HEK293T (cell line): ENCODE measurements at regions not wholly inside any gene's neighbourhood (a gene's known extent, or its start where the extent isn't known, plus 50 kb on each side); places are given as distances from the start of the nearest gene placed in this dataset.

Experiments
- CTCF ChIA-PET: fragments of 350-600 bp; formaldehyde crosslinking; extraction: SDS; loops from one replicate; lab custom pipeline; 2021; ENCODE audit warnings: antibody characterized with exemption, inconsistent platforms; lab: Yijun Ruan, JAX
- POLR2A ChIA-PET: fragments of 350-600 bp; formaldehyde crosslinking; extraction: SDS; loops from one replicate; lab custom pipeline; 2020; ENCODE audit warnings: antibody characterized with exemption, inconsistent platforms; lab: Yijun Ruan, JAX
- DNase-seq: peaks from one replicate; pipeline ENCODE4 v3.0.0; 2012; ENCODE audit warnings: mixed read lengths; ENCODE audit errors: extremely low spot score
- ARNT ChIP-seq: fragments of 450-650 bp; IDR thresholded peaks from 2 replicates; pipeline ENCODE4 v1.6.1; 2017; ENCODE audit warnings: mild to moderate bottlenecking
- BHLHE40 ChIP-seq: fragments of 450-650 bp; IDR thresholded peaks from 2 replicates; pipeline ENCODE4 v1.6.1; 2016; ENCODE audit warnings: mild to moderate bottlenecking, moderate library complexity, borderline replicate concordance
- CTBP1 ChIP-seq: fragments of 450-650 bp; IDR thresholded peaks from 2 replicates; pipeline ENCODE4 v1.6.1; 2016; ENCODE audit warnings: borderline replicate concordance
- ELF4 ChIP-seq: fragments of 450-650 bp; IDR thresholded peaks from 2 replicates; pipeline ENCODE4 v1.6.1; 2017; ENCODE audit warnings: antibody characterized with exemption
- FOXA1 ChIP-seq: fragments of 450-650 bp; IDR thresholded peaks from 2 replicates; pipeline ENCODE4 v1.6.1; 2016; ENCODE audit warnings: mild to moderate bottlenecking
- FOXK2 ChIP-seq: fragments of 450-650 bp; IDR thresholded peaks from 2 replicates; pipeline ENCODE4 v1.6.1; 2016; ENCODE audit warnings: mild to moderate bottlenecking
- FOXM1 ChIP-seq: fragments of 450-650 bp; IDR thresholded peaks from 2 replicates; pipeline ENCODE4 v1.6.1; 2017; ENCODE audit warnings: mild to moderate bottlenecking, borderline replicate concordance
- HDGF ChIP-seq: fragments of 450-650 bp; IDR thresholded peaks from 2 replicates; pipeline ENCODE4 v1.6.1; 2017; ENCODE audit warnings: antibody characterized with exemption, borderline replicate concordance
- L3MBTL2 ChIP-seq: fragments of 450-650 bp; conservative IDR thresholded peaks from 2 replicates; pipeline ENCODE4 v1.6.1; 2016; ENCODE audit warnings: mild to moderate bottlenecking
- LEF1 ChIP-seq: fragments of 450-650 bp; IDR thresholded peaks from 2 replicates; pipeline ENCODE4 v1.6.1; 2017; ENCODE audit warnings: mild to moderate bottlenecking, borderline replicate concordance
- NFRKB ChIP-seq: fragments of 450-650 bp; IDR thresholded peaks from 2 replicates; pipeline ENCODE4 v1.6.1; 2016; ENCODE audit warnings: mild to moderate bottlenecking, moderate library complexity
- PKNOX1 ChIP-seq: fragments of 450-650 bp; IDR thresholded peaks from 2 replicates; pipeline ENCODE4 v1.6.1; 2016
- SP1 ChIP-seq: fragments of 450-650 bp; IDR thresholded peaks from 2 replicates; pipeline ENCODE4 v1.6.1; 2017
- SUZ12 ChIP-seq: fragments of 450-650 bp; IDR thresholded peaks from 2 replicates; pipeline ENCODE4 v1.6.1; 2016; ENCODE audit warnings: mild to moderate bottlenecking
- TARDBP ChIP-seq: fragments of 450-650 bp; IDR thresholded peaks from 2 replicates; pipeline ENCODE4 v1.6.1; 2016
- ZNF384 ChIP-seq: fragments of 450-650 bp; IDR thresholded peaks from 2 replicates; pipeline ENCODE4 v1.6.1; 2016

- POLR2A ChIA-PET = no interaction called here
- TF ChIP-seq TARDBP = no peak
- TF ChIP-seq FOXM1 = no peak
- no peak for TF ChIP-seq SP1
- TF ChIP-seq ZNF384 = no peak
- TF ChIP-seq FOXK2 = no peak
- no peak for TF ChIP-seq SUZ12
- no peak for TF ChIP-seq HDGF
- no peak for TF ChIP-seq BHLHE40
- no peak for TF ChIP-seq NFRKB
- no peak for TF ChIP-seq PKNOX1
- TF ChIP-seq FOXA1 = no peak
- TF ChIP-seq ARNT = no peak
- no peak for TF ChIP-seq L3MBTL2
- no peak for DNase-seq
- CTCF ChIA-PET = no interaction called here
Measured at GRCh38 chr20:3354247-3354646, 53.2 kb downstream of the DNAAF9 start.

- ChIA-PET CTCF (no interaction called here), POLR2A (no interaction called here)
- DNase-seq = no peak
- TF ChIP-seq CTBP1 (no peak), LEF1 (no peak), HDGF (no peak), ARNT (no peak), FOXA1 (no peak), SUZ12 (no peak), PKNOX1 (no peak), SP1 (no peak), NFRKB (no peak), ZNF384 (no peak), FOXK2 (no peak), TARDBP (no peak), ELF4 (no peak)
Measured at GRCh38 chr20:3353646-3354045, 53.8 kb downstream of the DNAAF9 start.

- ChIA-PET POLR2A (no interaction called here), CTCF (no interaction called here)
Measured at GRCh38 chr20:3352202-3352601, 55.3 kb downstream of the DNAAF9 start.

GRCh38 chr20:3350422-3350821 lies 57.0 kb downstream of the DNAAF9 start:
- TF ChIP-seq LEF1 (no peak), L3MBTL2 (no peak), FOXM1 (no peak), TARDBP (no peak), FOXK2 (no peak), ZNF384 (no peak), HDGF (no peak), NFRKB (no peak), FOXA1 (no peak), CTBP1 (no peak), ELF4 (no peak), PKNOX1 (no peak)
- ChIA-PET CTCF (no interaction called here), POLR2A (no interaction called here)
- no peak for DNase-seq

More at GRCh38 chr20:3352202-3352601, 55.3 kb downstream of the DNAAF9 start:
- no peak for TF ChIP-seq L3MBTL2
- no peak for TF ChIP-seq SP1
- no peak for TF ChIP-seq FOXM1
- TF ChIP-seq NFRKB = no peak
- no peak for TF ChIP-seq ELF4
- no peak for TF ChIP-seq CTBP1
- no peak for TF ChIP-seq ARNT
- no peak for TF ChIP-seq TARDBP
- no peak for TF ChIP-seq LEF1
- no peak for TF ChIP-seq BHLHE40
- TF ChIP-seq FOXA1 = no peak
- TF ChIP-seq HDGF = no peak
- TF ChIP-seq SUZ12 = no peak
- no peak for TF ChIP-seq ZNF384
- TF ChIP-seq FOXK2 = no peak
- no peak for TF ChIP-seq PKNOX1
- no peak for DNase-seq

DNA sequence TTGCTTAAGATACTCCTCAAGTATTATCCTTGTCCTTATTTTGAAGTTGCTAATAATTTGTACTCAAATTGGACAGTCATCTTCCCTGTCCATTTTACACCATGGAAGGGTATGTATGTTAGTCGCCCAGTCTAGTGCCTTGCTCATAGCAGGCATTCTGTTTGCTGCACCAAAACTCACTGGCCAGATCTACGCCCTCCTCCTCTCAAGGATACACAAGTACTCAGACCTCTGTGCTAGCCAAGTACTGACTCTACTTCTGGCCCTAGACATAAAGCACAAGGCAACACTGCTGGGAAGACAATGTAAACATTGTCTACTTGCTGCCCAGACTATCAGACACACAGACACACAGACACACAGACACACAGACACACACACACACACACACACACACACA lies 57.7 kb downstream of the DNAAF9 start:
- no peak for DNase-seq
- CTCF ChIA-PET = no interaction called here
- TF ChIP-seq BHLHE40 (no peak), HDGF (no peak), FOXM1 (no peak)
- POLR2A ChIA-PET = no interaction called here

- ChIA-PET CTCF (no interaction called here), POLR2A (no interaction called here)
- TF ChIP-seq BHLHE40 (no peak), HDGF (no peak), ZNF384 (no peak), PKNOX1 (no peak), SP1 (no peak), SUZ12 (no peak), ARNT (no peak), TARDBP (no peak), NFRKB (no peak), L3MBTL2 (no peak)
- DNase-seq = no peak
Measured at GRCh38 chr20:3342766-3343165, 64.7 kb downstream of the DNAAF9 start.
